GM19455 (cell line): ENCODE measurements at regions not wholly inside any gene's neighbourhood (a gene's known extent, or its start where the extent isn't known, plus 50 kb on each side); places are given as distances from the start of the nearest gene placed in this dataset.
A peak's percentile ranks its signal among the peaks of the same experiment; 100 is the strongest.

Experiments used
- ATAC-seq: cut with Tn5 transposase; IDR thresholded peaks from one replicate; pipeline ENCODE4 v1.9.1; 2021; ENCODE audit not compliant: unreplicated experiment

- ATAC-seq, result no peak
These were observed 50.7 kb upstream of the GPR157 start for GRCh38 chr1:9179463-9180110.

GRCh38 chr1:9180111-9180819 lies 51.4 kb upstream of the GPR157 start:
- no peak for ATAC-seq

GRCh38 chr1:9181176-9181906 lies 52.4 kb upstream of the GPR157 start:
- peak; percentile 44 for ATAC-seq

GRCh38 chr1:9181990-9182783 lies 52.4 kb upstream of the H6PD start:
- peak; percentile 56 for ATAC-seq

- no peak for ATAC-seq
These were observed 51.8 kb upstream of the H6PD start for GRCh38 chr1:9182784-9183257.

- no peak for ATAC-seq
These were observed 51.1 kb upstream of the H6PD start for GRCh38 chr1:9183441-9183840.

- ATAC-seq, result no peak
These were observed 50.7 kb upstream of the H6PD start for GRCh38 chr1:9183898-9184297.

GRCh38 chr1:9184749-9185148 lies 49.8 kb upstream of the H6PD start:
- ATAC-seq, result no peak
